AG09309 (cell line): ENCODE measurements at regions not wholly inside any gene's neighbourhood (a gene's known extent, or its start where the extent isn't known, plus 50 kb on each side); places are given as distances from the start of the nearest gene placed in this dataset.
"Not testable (repeated sequence)": the region's sequence is repeated elsewhere in the genome, so short reads cannot be mapped to it uniquely, and the experiment has no call there.

Source experiments
- DNase-seq: peaks from one replicate; pipeline ENCODE4 v3.0.0-alpha.2; 2010; ENCODE audit warnings: low read depth
- H3K4me3 ChIP-seq: 2 replicates; pipeline ENCODE4 v1.5.1; 2011; ENCODE audit warnings: mild to moderate bottlenecking, low read depth, low read length, moderate library complexity; ENCODE audit not compliant: control insufficient read depth
- TF ChIP-seq, protein P1 (sequence below): IDR thresholded peaks from 2 replicates; pipeline ENCODE4 v1.5.1; 2011; ENCODE audit warnings: mild to moderate bottlenecking, low read depth, low read length, inconsistent platforms; ENCODE audit not compliant: insufficient read depth, control insufficient read depth; ENCODE audit errors: missing control alignments

GRCh38 chrX:121871122-121871521 is 823.7 kb downstream of the GLUD2 start:
- no peak for DNase-seq
- H3K4me3 ChIP-seq: no peak overlapping the region
- TF ChIP-seq, protein P1, sequence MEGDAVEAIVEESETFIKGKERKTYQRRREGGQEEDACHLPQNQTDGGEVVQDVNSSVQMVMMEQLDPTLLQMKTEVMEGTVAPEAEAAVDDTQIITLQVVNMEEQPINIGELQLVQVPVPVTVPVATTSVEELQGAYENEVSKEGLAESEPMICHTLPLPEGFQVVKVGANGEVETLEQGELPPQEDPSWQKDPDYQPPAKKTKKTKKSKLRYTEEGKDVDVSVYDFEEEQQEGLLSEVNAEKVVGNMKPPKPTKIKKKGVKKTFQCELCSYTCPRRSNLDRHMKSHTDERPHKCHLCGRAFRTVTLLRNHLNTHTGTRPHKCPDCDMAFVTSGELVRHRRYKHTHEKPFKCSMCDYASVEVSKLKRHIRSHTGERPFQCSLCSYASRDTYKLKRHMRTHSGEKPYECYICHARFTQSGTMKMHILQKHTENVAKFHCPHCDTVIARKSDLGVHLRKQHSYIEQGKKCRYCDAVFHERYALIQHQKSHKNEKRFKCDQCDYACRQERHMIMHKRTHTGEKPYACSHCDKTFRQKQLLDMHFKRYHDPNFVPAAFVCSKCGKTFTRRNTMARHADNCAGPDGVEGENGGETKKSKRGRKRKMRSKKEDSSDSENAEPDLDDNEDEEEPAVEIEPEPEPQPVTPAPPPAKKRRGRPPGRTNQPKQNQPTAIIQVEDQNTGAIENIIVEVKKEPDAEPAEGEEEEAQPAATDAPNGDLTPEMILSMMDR: no peak

DNA sequence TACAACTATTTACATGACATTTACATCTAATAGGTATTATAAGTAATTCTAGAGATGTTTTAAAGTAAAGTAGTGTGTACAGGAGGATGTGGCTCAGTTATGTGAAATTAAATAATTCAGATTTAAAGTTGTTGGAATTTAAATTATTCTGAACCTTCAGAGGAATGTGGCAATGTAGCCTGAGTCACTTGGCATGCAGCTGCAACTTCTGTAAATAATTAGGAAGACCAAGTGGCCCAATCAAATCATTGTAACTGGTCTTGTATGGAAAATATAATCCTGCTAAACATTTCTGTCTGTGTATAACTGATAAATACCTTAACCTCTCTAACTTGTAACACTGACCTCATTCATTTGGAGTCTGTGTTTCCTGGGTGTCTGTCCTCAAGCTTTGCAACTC is 828.9 kb downstream of the GLUD2 start:
- no peak overlapping the region for H3K4me3 ChIP-seq
- peak; percentile 21 for DNase-seq
- TF ChIP-seq, protein P1: no peak

- not testable (repeated sequence) for DNase-seq, H3K4me3 ChIP-seq
Observed at GRCh38 chrX:121877337-121877736, 829.9 kb downstream of the GLUD2 start.

DNA sequence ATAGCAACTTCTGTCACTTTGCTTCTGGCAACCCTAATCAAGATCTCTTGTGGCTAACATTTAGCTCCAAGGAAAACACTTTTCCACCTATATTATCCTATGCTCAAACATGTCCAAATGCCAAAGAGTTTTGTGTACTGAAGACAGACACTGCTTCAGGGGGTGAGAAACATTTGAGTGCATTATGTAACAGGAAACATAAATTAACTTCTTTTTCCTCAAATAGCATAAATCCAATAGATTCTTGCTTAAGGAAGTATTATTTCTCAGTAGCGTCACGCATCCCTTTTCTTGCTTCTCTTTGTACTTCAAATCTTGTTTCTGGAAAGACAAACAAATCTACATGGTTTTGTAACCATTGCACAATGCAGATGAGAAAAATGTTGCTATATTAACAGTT is 839.1 kb downstream of the GLUD2 start:
- TF ChIP-seq, protein P1: no peak
- H3K4me3 ChIP-seq: no peak overlapping the region
- no peak for DNase-seq

DNA sequence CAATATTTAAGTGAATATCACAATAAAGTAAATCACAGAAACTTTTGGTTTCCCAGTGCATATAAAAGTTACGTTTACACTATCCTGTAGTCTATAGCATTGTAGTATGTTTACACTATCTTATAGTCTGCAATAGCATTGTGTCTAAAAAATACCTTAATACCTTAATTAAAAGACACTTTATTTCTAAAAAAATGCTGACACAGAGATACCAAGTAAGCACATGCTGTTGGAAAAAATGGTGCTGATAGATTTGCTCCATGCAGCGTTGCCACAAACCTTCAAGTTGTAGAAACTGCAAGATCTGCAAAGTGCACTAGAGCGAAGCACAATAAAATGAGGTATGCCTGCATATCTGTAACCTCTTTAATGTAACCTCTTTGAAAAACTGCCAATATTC is 847.3 kb downstream of the GLUD2 start:
- H3K4me3 ChIP-seq: no peak overlapping the region
- DNase-seq: no peak
- TF ChIP-seq, protein P1: no peak

- no peak overlapping the region for H3K4me3 ChIP-seq
- DNase-seq: no peak
- TF ChIP-seq, protein P1: no peak
Observed at GRCh38 chrX:121902463-121902862, 855.1 kb downstream of the GLUD2 start.

GRCh38 chrX:121903961-121904360 is 856.6 kb downstream of the GLUD2 start:
- TF ChIP-seq, protein P1: no peak
- no peak overlapping the region for H3K4me3 ChIP-seq
- no peak for DNase-seq
